VCaP (cell line): ENCODE measurements at regions not wholly inside any gene's neighbourhood (a gene's known extent, or its start where the extent isn't known, plus 50 kb on each side); places are given as distances from the start of the nearest gene placed in this dataset.

Experiments
- H3K27ac ChIP-seq: fragments of 450-650 bp; 2 replicates; pipeline ENCODE4 v1.5.1; 2017
- CTCF ChIP-seq: fragments of 450-650 bp; conservative IDR thresholded peaks from 2 replicates; pipeline ENCODE4 v1.5.1; 2017; ENCODE audit warnings: mild to moderate bottlenecking, moderate library complexity

DNA sequence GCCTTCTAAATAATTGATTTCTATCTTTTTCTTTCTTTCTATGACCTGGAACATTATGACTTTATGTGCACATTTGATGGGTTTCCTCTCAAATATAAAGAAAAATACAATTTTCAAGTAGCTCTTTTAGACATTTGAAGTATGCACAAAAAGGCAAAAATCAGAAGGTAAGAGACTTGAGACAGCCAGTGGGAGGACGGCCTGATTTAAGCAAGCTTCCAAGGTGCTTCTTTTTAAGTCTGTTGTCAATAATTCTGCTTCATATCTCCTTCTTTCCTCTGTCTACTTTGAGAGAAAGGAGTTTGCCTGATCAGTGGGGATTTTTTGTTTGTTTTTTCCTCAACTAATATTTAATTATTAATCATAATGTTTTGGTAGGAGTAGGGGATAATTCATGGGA is 188.2 kb upstream of the ARHGAP20 start:
- no peak overlapping the region for H3K27ac ChIP-seq
- TF ChIP-seq CTCF: no peak

- no peak overlapping the region for H3K27ac ChIP-seq
- TF ChIP-seq CTCF: no peak
Observed at GRCh38 chr11:110897035-110897434, 184.8 kb upstream of the ARHGAP20 start.

- no peak overlapping the region for H3K27ac ChIP-seq
- no peak for TF ChIP-seq CTCF
Observed at GRCh38 chr11:110896358-110896757, 184.1 kb upstream of the ARHGAP20 start.

- TF ChIP-seq CTCF: no peak
- H3K27ac ChIP-seq: no peak overlapping the region
Observed at GRCh38 chr11:110894224-110894623, 182.0 kb upstream of the ARHGAP20 start.

GRCh38 chr11:110892741-110893285 is 180.6 kb upstream of the ARHGAP20 start:
- no peak for TF ChIP-seq CTCF
- H3K27ac ChIP-seq: no peak overlapping the region

DNA sequence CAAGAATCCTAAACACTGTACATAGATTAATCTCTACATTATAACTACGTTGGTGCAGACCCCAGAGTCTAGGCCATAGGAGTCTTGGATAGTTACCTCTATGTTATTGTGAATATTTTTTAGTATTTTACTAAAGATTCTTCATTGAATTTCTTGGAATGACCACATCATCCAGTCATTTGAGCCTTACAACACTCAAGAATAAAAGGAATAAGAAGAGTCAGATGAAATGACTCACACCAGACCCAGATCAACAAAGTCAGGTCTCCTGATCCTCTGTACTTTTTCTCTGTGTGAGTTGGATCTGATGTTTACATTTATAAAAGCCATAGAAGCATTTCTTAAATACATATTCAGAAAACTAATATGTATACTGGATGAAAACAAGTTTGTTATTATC is 179.2 kb upstream of the ARHGAP20 start:
- no peak for TF ChIP-seq CTCF
- no peak overlapping the region for H3K27ac ChIP-seq

GRCh38 chr11:110890995-110891394 is 178.8 kb upstream of the ARHGAP20 start:
- H3K27ac ChIP-seq: no peak overlapping the region
- TF ChIP-seq CTCF: no peak
